GM19372 (cell line): ENCODE measurements at regions not wholly inside any gene's neighbourhood (a gene's known extent, or its start where the extent isn't known, plus 50 kb on each side); places are given as distances from the start of the nearest gene placed in this dataset.

Experiments
- ATAC-seq: cut with Tn5 transposase; IDR thresholded peaks from one replicate; pipeline ENCODE4 v1.9.1; 2021; ENCODE audit warnings: mild to moderate bottlenecking, low read depth, moderate library complexity; ENCODE audit not compliant: unreplicated experiment

GRCh38 chr11:10911907-10912306 is 54.1 kb upstream of the ZBED5 start:
- no peak for ATAC-seq

- no peak for ATAC-seq
These were observed 51.5 kb upstream of the ZBED5 start for GRCh38 chr11:10909141-10909883.

- no peak for ATAC-seq
These were observed 50.5 kb upstream of the ZBED5 start for GRCh38 chr11:10908215-10908951.
